ENCODE measurements at regions not wholly inside any gene's neighbourhood (a gene's known extent, or its start where the extent isn't known, plus 50 kb on each side); places are given as distances from the start of the nearest gene placed in this dataset.

GRCh38 chr6:148614602-148615001, 132.2 kb upstream of the UST start:
- H3K9me3 ChIP-seq = no peaks in the 10 kb centered on the region
- intact Hi-C loops (cut with DNase I) = no loop called here
- H3K27ac ChIP-seq = no peak overlapping the region
- TF ChIP-seq, protein P1, sequence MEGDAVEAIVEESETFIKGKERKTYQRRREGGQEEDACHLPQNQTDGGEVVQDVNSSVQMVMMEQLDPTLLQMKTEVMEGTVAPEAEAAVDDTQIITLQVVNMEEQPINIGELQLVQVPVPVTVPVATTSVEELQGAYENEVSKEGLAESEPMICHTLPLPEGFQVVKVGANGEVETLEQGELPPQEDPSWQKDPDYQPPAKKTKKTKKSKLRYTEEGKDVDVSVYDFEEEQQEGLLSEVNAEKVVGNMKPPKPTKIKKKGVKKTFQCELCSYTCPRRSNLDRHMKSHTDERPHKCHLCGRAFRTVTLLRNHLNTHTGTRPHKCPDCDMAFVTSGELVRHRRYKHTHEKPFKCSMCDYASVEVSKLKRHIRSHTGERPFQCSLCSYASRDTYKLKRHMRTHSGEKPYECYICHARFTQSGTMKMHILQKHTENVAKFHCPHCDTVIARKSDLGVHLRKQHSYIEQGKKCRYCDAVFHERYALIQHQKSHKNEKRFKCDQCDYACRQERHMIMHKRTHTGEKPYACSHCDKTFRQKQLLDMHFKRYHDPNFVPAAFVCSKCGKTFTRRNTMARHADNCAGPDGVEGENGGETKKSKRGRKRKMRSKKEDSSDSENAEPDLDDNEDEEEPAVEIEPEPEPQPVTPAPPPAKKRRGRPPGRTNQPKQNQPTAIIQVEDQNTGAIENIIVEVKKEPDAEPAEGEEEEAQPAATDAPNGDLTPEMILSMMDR (IDR thresholded peaks at IDR 0.05) = no peak
- ATAC-seq (no peak), DNase-seq (no peak)
- 81 to 90% methylated on average over 3 of the region's 3 CpGs for WGBS, 2 donors
- H3K27me3 ChIP-seq = no peaks in the 10 kb centered on the region
- no peaks in the 10 kb centered on the region for H3K36me3 ChIP-seq
- peaks cover 0 to 14% (median 9%) of the 10 kb centered on the region in 9 donors for H3K4me1 ChIP-seq
- no peak overlapping the region for H3K4me3 ChIP-seq

GRCh38 chr6:148616841-148617240, 130.0 kb upstream of the UST start:
- 52 to 66% methylated on average over 3 of the region's 3 CpGs for WGBS, 2 donors
- Histone ChIP-seq H3K36me3 (no peaks in the 10 kb centered on the region), H3K9me3 (no peaks in the 10 kb centered on the region), H3K27ac (no peak overlapping the region), H3K4me1 (peaks cover 0 to 5% (median 2%) of the 10 kb centered on the region in 9 donors), H3K27me3 (no peaks in the 10 kb centered on the region), H3K4me3 (no peak overlapping the region)
- ATAC-seq (no peak), DNase-seq (no peak)
- intact Hi-C loops (cut with DNase I) = no loop called here
- TF ChIP-seq, protein P1 (IDR thresholded peaks at IDR 0.05) = no peak

DNA sequence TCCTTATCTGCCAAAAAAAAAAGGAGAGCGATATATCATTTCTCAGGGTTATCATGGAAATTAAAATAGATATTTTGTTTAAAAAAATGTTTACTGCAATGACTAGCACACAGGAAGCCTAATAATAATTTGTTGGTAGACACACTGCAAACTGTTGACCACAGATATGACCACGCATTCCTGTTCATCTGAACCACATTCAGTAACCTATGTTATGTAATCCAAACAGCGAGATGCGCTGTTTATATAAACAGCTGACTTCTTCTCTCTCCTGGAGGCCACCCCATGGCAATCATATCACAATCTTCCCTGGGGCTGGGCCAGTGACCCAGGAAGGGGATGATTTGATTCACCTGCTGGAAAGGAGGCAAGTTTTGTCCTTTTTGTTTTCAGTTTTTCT, 129.3 kb upstream of the UST start:
- ATAC-seq (no peak), DNase-seq (no peak)
- intact Hi-C loops (cut with DNase I) = no loop called here

DNA sequence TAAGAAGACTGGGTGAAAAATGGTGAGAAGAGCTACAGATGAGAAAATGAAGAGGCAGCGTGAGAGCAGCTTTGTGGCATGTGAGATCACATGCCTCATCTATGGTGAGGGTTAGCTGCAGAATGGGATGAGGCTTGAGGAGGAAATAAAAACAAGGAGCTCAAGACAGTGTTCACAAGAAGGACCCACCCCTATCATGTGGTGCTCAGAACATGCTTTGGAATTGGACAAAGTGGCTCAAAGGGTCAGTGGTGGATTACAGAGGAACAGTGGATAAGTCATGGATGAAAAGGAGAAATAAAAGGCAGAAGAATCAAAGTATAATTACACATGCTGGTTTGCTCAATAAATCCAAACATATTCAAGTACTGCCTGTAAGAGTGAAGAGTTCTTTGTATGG, 126.9 kb upstream of the UST start:
- TF ChIP-seq, protein P1 (IDR thresholded peaks at IDR 0.05) = no peak
- H3K4me1 ChIP-seq = peaks cover 0 to 17% (median 0%) of the 10 kb centered on the region in 9 donors
- H3K27me3 ChIP-seq = no peaks in the 10 kb centered on the region
- no peaks in the 10 kb centered on the region for H3K36me3 ChIP-seq
- intact Hi-C loops (cut with DNase I) = no loop called here
- 93 to 97% methylated on average over 1 of the region's 1 CpG for WGBS, 2 donors
- no peak overlapping the region for H3K4me3 ChIP-seq
- DNase-seq = no peak
- no peaks in the 10 kb centered on the region for H3K9me3 ChIP-seq
- no peak for ATAC-seq
- no peak overlapping the region for H3K27ac ChIP-seq

More for the DNA sequence above, 129.3 kb upstream of the UST start:
- H3K4me3 ChIP-seq = no peak overlapping the region
- TF ChIP-seq, protein P1 (IDR thresholded peaks at IDR 0.05) = no peak
- WGBS, 2 donors = 89 to 91% methylated on average over 4 of the region's 4 CpGs
- no peaks in the 10 kb centered on the region for H3K9me3 ChIP-seq
- H3K4me1 ChIP-seq = peaks cover 0 to 5% (median 0%) of the 10 kb centered on the region in 9 donors
- H3K27ac ChIP-seq = no peak overlapping the region
- H3K36me3 ChIP-seq = no peaks in the 10 kb centered on the region
- no peaks in the 10 kb centered on the region for H3K27me3 ChIP-seq

All from heart right ventricle (tissue), 16 donors.